ENCODE measurements at regions not wholly inside any gene's neighbourhood (a gene's known extent, or its start where the extent isn't known, plus 50 kb on each side); places are given as distances from the start of the nearest gene placed in this dataset.
"Not testable (repeated sequence)": the region's sequence is repeated elsewhere in the genome, so short reads cannot be mapped to it uniquely, and the experiment has no call there.

GRCh38 chr14:106401316-106401715 lies 874.9 kb downstream of the TMEM121 start:
- DNase-seq, result not testable (repeated sequence)

- not testable (repeated sequence) for DNase-seq
These were observed 883.8 kb downstream of the TMEM121 start for GRCh38 chr14:106410229-106410628.

GRCh38 chr14:106414464-106414863 lies 888.1 kb downstream of the TMEM121 start:
- DNase-seq, result no peak

- DNase-seq, result no peak
These were observed 891.1 kb downstream of the TMEM121 start for GRCh38 chr14:106417224-106418049.

GRCh38 chr14:106419376-106419965 lies 893.1 kb downstream of the TMEM121 start:
- DNase-seq, result no peak

GRCh38 chr14:106421431-106422033 lies 895.1 kb downstream of the TMEM121 start:
- peak; percentile 65 for DNase-seq

- DNase-seq, result no peak
These were observed 895.7 kb downstream of the TMEM121 start for GRCh38 chr14:106422066-106422465.

GRCh38 chr14:106425150-106425549 lies 898.8 kb downstream of the TMEM121 start:
- DNase-seq, result not testable (repeated sequence)

GRCh38 chr14:106436310-106436905 lies 910.0 kb downstream of the TMEM121 start:
- DNase-seq, result no peak

GRCh38 chr14:106442857-106443256 lies 916.5 kb downstream of the TMEM121 start:
- no peak for DNase-seq

- DNase-seq, result no peak
These were observed 928.6 kb downstream of the TMEM121 start for GRCh38 chr14:106455026-106455425.

GRCh38 chr14:106459971-106460730 lies 933.8 kb downstream of the TMEM121 start:
- no peak for DNase-seq

GRCh38 chr14:106460916-106461315 lies 934.5 kb downstream of the TMEM121 start:
- no peak for DNase-seq

- DNase-seq, result peak; percentile 67
These were observed 940.1 kb downstream of the TMEM121 start for GRCh38 chr14:106466483-106466882.

- not testable (repeated sequence) for DNase-seq
These were observed 942.5 kb downstream of the TMEM121 start for GRCh38 chr14:106468869-106469268.

GRCh38 chr14:106470028-106470427 lies 943.6 kb downstream of the TMEM121 start:
- DNase-seq, result not testable (repeated sequence)

- not testable (repeated sequence) for DNase-seq
These were observed 948.1 kb downstream of the TMEM121 start for GRCh38 chr14:106474261-106475028.

- DNase-seq, result not testable (repeated sequence)
These were observed 948.8 kb downstream of the TMEM121 start for GRCh38 chr14:106475214-106475613.

- not testable (repeated sequence) for DNase-seq
These were observed 951.2 kb downstream of the TMEM121 start for GRCh38 chr14:106477600-106477999.

GRCh38 chr14:106480287-106480686 lies 953.9 kb downstream of the TMEM121 start:
- DNase-seq, result not testable (repeated sequence)

GRCh38 chr14:106482213-106482612 lies 955.8 kb downstream of the TMEM121 start:
- DNase-seq, result not testable (repeated sequence)

- peak; percentile 78 for DNase-seq
These were observed 961.2 kb downstream of the TMEM121 start for GRCh38 chr14:106487600-106487999.

All from NCI-H510A treated with DMSO at 0.1 percent for 48 hours (cell line).